HG03103 (cell line): ENCODE measurements at regions not wholly inside any gene's neighbourhood (a gene's known extent, or its start where the extent isn't known, plus 50 kb on each side); places are given as distances from the start of the nearest gene placed in this dataset.

Experiments
- ATAC-seq: cut with Tn5 transposase; IDR thresholded peaks from one replicate; pipeline ENCODE4 v1.9.1; 2021; ENCODE audit warnings: low read depth; ENCODE audit not compliant: unreplicated experiment

GRCh38 chr7:33661430-33662160, 243.7 kb upstream of the BMPER start:
- no peak for ATAC-seq

GRCh38 chr7:33666531-33666930, 238.8 kb upstream of the BMPER start:
- ATAC-seq: no peak

- ATAC-seq: no peak
Observed at GRCh38 chr7:33667196-33667595, 238.1 kb upstream of the BMPER start.

GRCh38 chr7:33669251-33669670, 236.1 kb upstream of the BMPER start:
- ATAC-seq: no peak

GRCh38 chr7:33671531-33672262, 233.6 kb upstream of the BMPER start:
- peak; percentile 78 for ATAC-seq

GRCh38 chr7:33673029-33673700, 232.2 kb upstream of the BMPER start:
- no peak for ATAC-seq

GRCh38 chr7:33674804-33675411, 230.4 kb upstream of the BMPER start:
- no peak for ATAC-seq

- ATAC-seq: no peak
Observed at GRCh38 chr7:33677556-33677955, 227.8 kb upstream of the BMPER start.

- ATAC-seq: no peak
Observed at GRCh38 chr7:33678569-33679335, 226.6 kb upstream of the BMPER start.

GRCh38 chr7:33680682-33681081, 224.7 kb upstream of the BMPER start:
- ATAC-seq: no peak

GRCh38 chr7:33685503-33685902, 219.8 kb upstream of the BMPER start:
- no peak for ATAC-seq

GRCh38 chr7:33685981-33686683, 219.2 kb upstream of the BMPER start:
- no peak for ATAC-seq

GRCh38 chr7:33687625-33688024, 217.7 kb upstream of the BMPER start:
- no peak for ATAC-seq

- ATAC-seq: no peak
Observed at GRCh38 chr7:33691180-33691579, 214.2 kb upstream of the BMPER start.

GRCh38 chr7:33692956-33693355, 212.4 kb upstream of the BMPER start:
- no peak for ATAC-seq

GRCh38 chr7:33694006-33694405, 211.3 kb upstream of the BMPER start:
- ATAC-seq: no peak

GRCh38 chr7:33697616-33698015, 207.7 kb upstream of the BMPER start:
- ATAC-seq: no peak

GRCh38 chr7:33698041-33698440, 207.3 kb upstream of the BMPER start:
- ATAC-seq: no peak

GRCh38 chr7:33698692-33699128, 206.6 kb upstream of the BMPER start:
- ATAC-seq: no peak
